Nucleus accumbens (tissue), 56 donors: ENCODE measurements at regions not wholly inside any gene's neighbourhood (a gene's known extent, or its start where the extent isn't known, plus 50 kb on each side); places are given as distances from the start of the nearest gene placed in this dataset.
A peak's percentile ranks its signal among the peaks of the same experiment; 100 is the strongest.
"Not testable (repeated sequence)": the region's sequence is repeated elsewhere in the genome, so short reads cannot be mapped to it uniquely, and the experiment has no call there.

Experiments used
- DNase-seq, 56 donors: peaks; one replicate each; lab custom pipeline; 2025; lab: John Stamatoyannopoulos, UW

GRCh38 chr12:11535127-11535526 lies 114.3 kb upstream of the ETV6 start:
- DNase-seq, result no peak

GRCh38 chr12:11539156-11539555 lies 110.3 kb upstream of the ETV6 start:
- DNase-seq, result no peak

GRCh38 chr12:11540156-11540555 lies 109.3 kb upstream of the ETV6 start:
- no peak for DNase-seq

- DNase-seq, result no peak
Measured at GRCh38 chr12:11540615-11541310, 108.7 kb upstream of the ETV6 start.

- DNase-seq, result no peak
Measured at GRCh38 chr12:11542599-11542998, 106.9 kb upstream of the ETV6 start.

GRCh38 chr12:11543457-11544158 lies 105.9 kb upstream of the ETV6 start:
- DNase-seq, result no peak

- no peak for DNase-seq
Measured at GRCh38 chr12:11545484-11546330, 103.8 kb upstream of the ETV6 start.

- DNase-seq, result peak in 5 of 56 donors; percentile 1 to 13 (median 9)
Measured at GRCh38 chr12:11546582-11547270, 102.7 kb upstream of the ETV6 start.

GRCh38 chr12:11547271-11547646 lies 102.2 kb upstream of the ETV6 start:
- not testable (repeated sequence) for DNase-seq

- DNase-seq, result no peak
Measured at GRCh38 chr12:11549119-11549518, 100.4 kb upstream of the ETV6 start.

GRCh38 chr12:11553871-11554533 lies 95.5 kb upstream of the ETV6 start:
- peak in 15 of 56 donors; percentile 1 to 50 (median 13) for DNase-seq

GRCh38 chr12:11555195-11555594 lies 94.3 kb upstream of the ETV6 start:
- no peak for DNase-seq

GRCh38 chr12:11555743-11556625 lies 93.5 kb upstream of the ETV6 start:
- DNase-seq, result no peak

GRCh38 chr12:11556682-11557081 lies 92.8 kb upstream of the ETV6 start:
- no peak for DNase-seq

GRCh38 chr12:11559626-11560340 lies 89.7 kb upstream of the ETV6 start:
- DNase-seq, result no peak

GRCh38 chr12:11561411-11561810 lies 88.1 kb upstream of the ETV6 start:
- no peak for DNase-seq

GRCh38 chr12:11563785-11564739 lies 85.4 kb upstream of the ETV6 start:
- DNase-seq, result no peak
